Ascending aorta (tissue), 2 donors: ENCODE measurements at regions not wholly inside any gene's neighbourhood (a gene's known extent, or its start where the extent isn't known, plus 50 kb on each side); places are given as distances from the start of the nearest gene placed in this dataset.
"Not testable (repeated sequence)": the region's sequence is repeated elsewhere in the genome, so short reads cannot be mapped to it uniquely, and the experiment has no call there.

Experiments
- DNase-seq, 2 donors: peaks; one replicate each; pipeline ENCODE4 v3.0.0-alpha.2; 2019; ENCODE audit warnings: low spot score in 2 of 2
- H3K27ac ChIP-seq, 2 donors: fragments of 200-600 bp; sonication (generic); one replicate each; pipeline ENCODE4 v1.5.1; 2016 to 2017; ENCODE audit warnings: mild to moderate bottlenecking in 1 of 2
- H3K27me3 ChIP-seq: fragments of 200-600 bp; sonication (generic); one replicate; pipeline ENCODE4 v1.5.1; 2017
- H3K36me3 ChIP-seq, 2 donors: fragments of 200-600 bp; sonication (generic); one replicate each; pipeline ENCODE4 v1.5.1; 2016
- H3K4me1 ChIP-seq, 2 donors: fragments of 200-600 bp; sonication (generic); one replicate each; pipeline ENCODE4 v1.5.1; 2016 to 2017; ENCODE audit warnings: mild to moderate bottlenecking in 1 of 2
- H3K4me3 ChIP-seq, 2 donors: fragments of 200-600 bp; sonication (generic); one replicate each; pipeline ENCODE4 v1.5.1; 2016 to 2017; ENCODE audit warnings: mild to moderate bottlenecking in 1 of 2
- H3K9me3 ChIP-seq, 2 donors: fragments of 200-600 bp; sonication (generic); one replicate each; pipeline ENCODE4 v1.5.1; 2016
- intact Hi-C: fragments of 100-400 bp; cut with DNase I; formaldehyde crosslinking; loops from one replicate; pipeline ENCODE4 v1.15.1; 2023
- TF ChIP-seq, protein P1 (sequence below), 3 experiments: fragments of 200-600 bp in 2 of 3; fragments of 450-650 bp in 1 of 3; sonication (generic) in 2 of 3; IDR thresholded peaks; one replicate each; pipeline ENCODE4 v1.5.1; 2016 to 2019; ENCODE audit warnings: antibody characterized with exemption in 3 of 3, mild to moderate bottlenecking in 1 of 3, moderate library complexity in 1 of 3

GRCh38 chr15:91447991-91448644 lies 348.1 kb downstream of the SV2B start:
- TF ChIP-seq, protein P1, sequence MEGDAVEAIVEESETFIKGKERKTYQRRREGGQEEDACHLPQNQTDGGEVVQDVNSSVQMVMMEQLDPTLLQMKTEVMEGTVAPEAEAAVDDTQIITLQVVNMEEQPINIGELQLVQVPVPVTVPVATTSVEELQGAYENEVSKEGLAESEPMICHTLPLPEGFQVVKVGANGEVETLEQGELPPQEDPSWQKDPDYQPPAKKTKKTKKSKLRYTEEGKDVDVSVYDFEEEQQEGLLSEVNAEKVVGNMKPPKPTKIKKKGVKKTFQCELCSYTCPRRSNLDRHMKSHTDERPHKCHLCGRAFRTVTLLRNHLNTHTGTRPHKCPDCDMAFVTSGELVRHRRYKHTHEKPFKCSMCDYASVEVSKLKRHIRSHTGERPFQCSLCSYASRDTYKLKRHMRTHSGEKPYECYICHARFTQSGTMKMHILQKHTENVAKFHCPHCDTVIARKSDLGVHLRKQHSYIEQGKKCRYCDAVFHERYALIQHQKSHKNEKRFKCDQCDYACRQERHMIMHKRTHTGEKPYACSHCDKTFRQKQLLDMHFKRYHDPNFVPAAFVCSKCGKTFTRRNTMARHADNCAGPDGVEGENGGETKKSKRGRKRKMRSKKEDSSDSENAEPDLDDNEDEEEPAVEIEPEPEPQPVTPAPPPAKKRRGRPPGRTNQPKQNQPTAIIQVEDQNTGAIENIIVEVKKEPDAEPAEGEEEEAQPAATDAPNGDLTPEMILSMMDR (IDR thresholded peaks at IDR 0.05): no peak
- intact Hi-C loops: no loop called here

DNA sequence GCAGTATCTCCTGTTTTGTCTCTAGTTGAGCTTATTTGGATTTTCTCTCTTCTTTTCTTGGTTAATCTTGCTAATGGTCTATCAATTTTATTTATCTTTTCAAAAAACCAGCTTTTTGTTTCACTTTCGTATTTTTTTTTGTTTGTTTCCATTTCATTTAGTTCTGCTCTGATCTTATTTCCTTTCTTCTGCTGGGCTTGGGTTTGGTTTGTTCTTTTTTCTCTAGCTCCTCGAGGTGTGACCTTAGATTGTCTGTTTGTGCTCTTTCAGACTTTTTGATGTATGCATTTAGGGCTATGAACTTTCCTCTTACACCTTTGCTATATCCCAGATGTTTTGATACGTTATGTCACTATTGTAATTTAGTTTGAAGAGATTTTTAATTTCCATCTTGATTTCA lies 353.3 kb downstream of the SV2B start:
- H3K4me3 ChIP-seq, H3K9me3 ChIP-seq, H3K27ac ChIP-seq, H3K27me3 ChIP-seq, H3K36me3 ChIP-seq, H3K4me1 ChIP-seq, DNase-seq, intact Hi-C loops: not testable (repeated sequence)

More at GRCh38 chr15:91447991-91448644, 348.1 kb downstream of the SV2B start:
- no peak overlapping the region for H3K4me3 ChIP-seq
- no peaks in the 10 kb centered on the region for H3K36me3 ChIP-seq
- DNase-seq: no peak
- H3K9me3 ChIP-seq: no peaks in the 10 kb centered on the region
- H3K27me3 ChIP-seq: no peaks in the 10 kb centered on the region
- H3K27ac ChIP-seq: no peak overlapping the region
- no peaks in the 10 kb centered on the region for H3K4me1 ChIP-seq

GRCh38 chr15:91456251-91456718 lies 356.2 kb downstream of the SV2B start:
- Histone ChIP-seq H3K4me1 (no peaks in the 10 kb centered on the region), H3K4me3 (no peak overlapping the region), H3K27me3 (no peaks in the 10 kb centered on the region), H3K27ac (no peak overlapping the region), H3K36me3 (no peaks in the 10 kb centered on the region), H3K9me3 (no peaks in the 10 kb centered on the region)
- DNase-seq: no peak
- TF ChIP-seq, protein P1 (IDR thresholded peaks at IDR 0.05): no peak
- intact Hi-C loops: no loop called here

DNA sequence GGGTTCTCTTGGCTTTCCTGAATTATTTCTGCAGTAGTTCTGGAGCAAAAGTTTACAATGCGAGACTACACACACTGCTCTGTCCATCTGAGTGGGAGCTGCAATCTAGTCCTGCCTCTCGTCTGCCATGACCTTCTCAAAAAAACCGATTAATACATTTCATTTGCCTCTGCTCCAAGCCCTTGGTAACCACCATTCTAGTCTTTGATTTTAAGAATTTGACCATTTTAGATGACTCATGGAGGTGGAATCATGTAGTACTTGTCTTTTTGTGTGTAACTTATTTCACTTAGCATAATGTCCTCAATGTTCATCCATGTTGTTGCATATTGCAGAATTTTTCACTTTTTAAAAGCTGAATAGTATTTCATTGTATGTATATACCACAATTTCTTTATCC lies 356.9 kb downstream of the SV2B start:
- H3K4me3 ChIP-seq: no peak overlapping the region
- TF ChIP-seq, protein P1 (IDR thresholded peaks at IDR 0.05): no peak
- no peaks in the 10 kb centered on the region for H3K36me3 ChIP-seq
- no peak for DNase-seq
- H3K4me1 ChIP-seq: no peaks in the 10 kb centered on the region
- H3K27ac ChIP-seq: no peak overlapping the region
- no peaks in the 10 kb centered on the region for H3K27me3 ChIP-seq
- no peaks in the 10 kb centered on the region for H3K9me3 ChIP-seq
- intact Hi-C loops: no loop called here

DNA sequence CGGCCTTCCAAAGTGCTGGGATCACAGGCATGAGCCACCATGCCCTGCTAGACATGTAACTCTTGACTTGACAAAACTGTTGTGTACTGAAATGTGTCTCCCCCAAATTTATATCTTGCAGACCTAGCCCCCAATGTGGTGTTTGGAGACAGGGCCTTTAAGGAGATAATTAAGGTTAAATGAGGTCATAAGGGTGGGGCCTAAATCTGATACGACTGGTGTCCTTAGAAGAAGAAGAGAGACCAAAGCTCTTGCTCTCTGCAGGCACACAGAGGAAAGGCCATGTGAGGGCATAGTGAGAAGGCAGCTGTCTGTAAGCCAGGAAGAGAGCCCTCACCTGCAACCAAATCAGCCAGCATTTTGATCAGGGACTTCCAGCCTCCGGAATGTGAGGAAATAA lies 361.3 kb downstream of the SV2B start:
- no peak for DNase-seq
- Histone ChIP-seq H3K36me3 (no peaks in the 10 kb centered on the region), H3K4me1 (no peaks in the 10 kb centered on the region), H3K27ac (no peak overlapping the region), H3K9me3 (no peaks in the 10 kb centered on the region), H3K27me3 (no peaks in the 10 kb centered on the region), H3K4me3 (no peak overlapping the region)
- intact Hi-C loops: no loop called here
- TF ChIP-seq, protein P1 (IDR thresholded peaks at IDR 0.05): no peak

DNA sequence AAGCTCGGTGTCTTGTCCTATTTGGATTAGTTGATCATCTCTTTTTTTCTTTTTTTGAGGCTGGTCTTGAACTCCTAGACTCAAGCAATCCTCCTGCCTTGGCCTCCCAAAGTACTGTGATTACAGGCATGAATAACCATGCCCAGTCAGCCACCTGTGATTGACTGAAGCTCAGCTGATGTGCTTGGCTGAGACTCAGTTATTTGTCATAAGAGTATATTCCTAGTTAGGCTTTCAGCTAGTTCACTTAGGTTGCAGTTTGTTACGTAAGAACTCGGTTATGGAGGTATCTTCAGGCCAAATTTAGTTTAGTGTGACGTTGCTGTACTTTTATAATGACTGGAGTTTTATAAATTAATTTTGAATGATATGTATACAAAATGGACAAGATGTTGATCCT lies 365.0 kb downstream of the SV2B start:
- intact Hi-C loops: no loop called here
- Histone ChIP-seq H3K4me1 (no peaks in the 10 kb centered on the region), H3K36me3 (no peaks in the 10 kb centered on the region), H3K4me3 (no peak overlapping the region), H3K27ac (no peak overlapping the region), H3K9me3 (no peaks in the 10 kb centered on the region), H3K27me3 (no peaks in the 10 kb centered on the region)
- DNase-seq: no peak
- TF ChIP-seq, protein P1 (IDR thresholded peaks at IDR 0.05): no peak
